BE2C (cell line): ENCODE measurements at regions not wholly inside any gene's neighbourhood (a gene's known extent, or its start where the extent isn't known, plus 50 kb on each side); places are given as distances from the start of the nearest gene placed in this dataset.
A peak's percentile ranks its signal among the peaks of the same experiment; 100 is the strongest.

ENCODE experiments used
- DNase-seq: peaks from one replicate; pipeline ENCODE4 v3.0.0-alpha.2; 2020
- H3K27me3 ChIP-seq: fragments of 250-450 bp; sonication (Bioruptor Pico); 2 replicates; pipeline ENCODE4 v1.5.1; 2020; ENCODE audit warnings: mild to moderate bottlenecking
- H3K36me3 ChIP-seq: fragments of 250-450 bp; sonication (Bioruptor Pico); 2 replicates; pipeline ENCODE4 v1.5.1; 2020; ENCODE audit warnings: mild to moderate bottlenecking
- H3K4me1 ChIP-seq: fragments of 250-450 bp; sonication (Bioruptor Pico); 2 replicates; pipeline ENCODE4 v1.5.1; 2020
- H3K4me3 ChIP-seq: 2 replicates; pipeline ENCODE4 v1.5.1; 2011; ENCODE audit warnings: low read depth, low read length
- H3K9me3 ChIP-seq: fragments of 250-450 bp; sonication (Bioruptor Pico); 2 replicates; pipeline ENCODE4 v1.5.1; 2020
- TF ChIP-seq, protein P1 (sequence below): IDR thresholded peaks from 2 replicates; pipeline ENCODE4 v1.5.1; 2012; ENCODE audit warnings: mild to moderate bottlenecking, low read depth, low read length

GRCh38 chr11:135075740-135076139 lies 663.7 kb upstream of the B3GAT1 start:
- DNase-seq = peak; percentile 87
- Histone ChIP-seq H3K27me3 (no peaks in the 10 kb centered on the region), H3K4me1 (no peaks in the 10 kb centered on the region), H3K9me3 (peaks cover 6% of the 10 kb centered on the region), H3K4me3 (no peak overlapping the region), H3K36me3 (no peaks in the 10 kb centered on the region)
- TF ChIP-seq, protein P1, sequence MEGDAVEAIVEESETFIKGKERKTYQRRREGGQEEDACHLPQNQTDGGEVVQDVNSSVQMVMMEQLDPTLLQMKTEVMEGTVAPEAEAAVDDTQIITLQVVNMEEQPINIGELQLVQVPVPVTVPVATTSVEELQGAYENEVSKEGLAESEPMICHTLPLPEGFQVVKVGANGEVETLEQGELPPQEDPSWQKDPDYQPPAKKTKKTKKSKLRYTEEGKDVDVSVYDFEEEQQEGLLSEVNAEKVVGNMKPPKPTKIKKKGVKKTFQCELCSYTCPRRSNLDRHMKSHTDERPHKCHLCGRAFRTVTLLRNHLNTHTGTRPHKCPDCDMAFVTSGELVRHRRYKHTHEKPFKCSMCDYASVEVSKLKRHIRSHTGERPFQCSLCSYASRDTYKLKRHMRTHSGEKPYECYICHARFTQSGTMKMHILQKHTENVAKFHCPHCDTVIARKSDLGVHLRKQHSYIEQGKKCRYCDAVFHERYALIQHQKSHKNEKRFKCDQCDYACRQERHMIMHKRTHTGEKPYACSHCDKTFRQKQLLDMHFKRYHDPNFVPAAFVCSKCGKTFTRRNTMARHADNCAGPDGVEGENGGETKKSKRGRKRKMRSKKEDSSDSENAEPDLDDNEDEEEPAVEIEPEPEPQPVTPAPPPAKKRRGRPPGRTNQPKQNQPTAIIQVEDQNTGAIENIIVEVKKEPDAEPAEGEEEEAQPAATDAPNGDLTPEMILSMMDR = peak; percentile 81

GRCh38 chr11:135074397-135074998 lies 662.5 kb upstream of the B3GAT1 start:
- no peak for DNase-seq
- H3K9me3 ChIP-seq = peaks cover 6% of the 10 kb centered on the region
- H3K27me3 ChIP-seq = no peaks in the 10 kb centered on the region
- H3K36me3 ChIP-seq = no peaks in the 10 kb centered on the region
- TF ChIP-seq, protein P1 = no peak; the same call in 1 of the 2 replicates
- H3K4me1 ChIP-seq = no peaks in the 10 kb centered on the region
- H3K4me3 ChIP-seq = no peak overlapping the region

DNA sequence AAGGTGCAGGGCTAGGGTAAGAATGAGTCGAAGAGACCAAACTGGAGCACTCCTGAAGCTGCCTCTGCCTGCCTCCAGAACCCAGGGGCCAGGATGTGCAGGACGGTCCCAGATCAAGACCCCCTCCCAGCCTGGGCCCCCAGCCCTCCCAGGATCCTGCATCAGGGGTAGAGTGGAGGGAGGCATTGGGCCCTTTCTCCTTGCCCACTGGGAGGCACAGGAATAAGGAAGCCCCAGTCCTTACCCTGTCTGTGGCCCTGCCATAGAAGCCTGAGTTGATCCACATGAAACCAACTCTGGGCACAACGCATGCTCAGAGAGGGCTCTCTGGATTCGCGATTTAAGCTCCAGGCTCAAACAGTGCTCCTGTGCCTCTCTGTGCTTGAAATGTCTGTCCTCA lies 661.8 kb upstream of the B3GAT1 start:
- Histone ChIP-seq H3K4me3 (no peak overlapping the region), H3K27me3 (no peaks in the 10 kb centered on the region), H3K4me1 (no peaks in the 10 kb centered on the region), H3K9me3 (peaks cover 6% of the 10 kb centered on the region), H3K36me3 (no peaks in the 10 kb centered on the region)
- no peak for DNase-seq
- TF ChIP-seq, protein P1 = no peak

GRCh38 chr11:135073381-135073780 lies 661.3 kb upstream of the B3GAT1 start:
- Histone ChIP-seq H3K4me1 (no peaks in the 10 kb centered on the region), H3K9me3 (peaks cover 6% of the 10 kb centered on the region), H3K4me3 (no peak overlapping the region), H3K36me3 (no peaks in the 10 kb centered on the region), H3K27me3 (no peaks in the 10 kb centered on the region)
- TF ChIP-seq, protein P1 = no peak
- DNase-seq = no peak

GRCh38 chr11:135069890-135070289 lies 657.8 kb upstream of the B3GAT1 start:
- no peak for DNase-seq
- peaks cover 2% of the 10 kb centered on the region; the same call in 1 of the 2 replicates for H3K9me3 ChIP-seq
- no peak overlapping the region for H3K4me3 ChIP-seq
- TF ChIP-seq, protein P1 = no peak
- no peaks in the 10 kb centered on the region for H3K4me1 ChIP-seq
- H3K36me3 ChIP-seq = no peaks in the 10 kb centered on the region
- no peaks in the 10 kb centered on the region for H3K27me3 ChIP-seq

DNA sequence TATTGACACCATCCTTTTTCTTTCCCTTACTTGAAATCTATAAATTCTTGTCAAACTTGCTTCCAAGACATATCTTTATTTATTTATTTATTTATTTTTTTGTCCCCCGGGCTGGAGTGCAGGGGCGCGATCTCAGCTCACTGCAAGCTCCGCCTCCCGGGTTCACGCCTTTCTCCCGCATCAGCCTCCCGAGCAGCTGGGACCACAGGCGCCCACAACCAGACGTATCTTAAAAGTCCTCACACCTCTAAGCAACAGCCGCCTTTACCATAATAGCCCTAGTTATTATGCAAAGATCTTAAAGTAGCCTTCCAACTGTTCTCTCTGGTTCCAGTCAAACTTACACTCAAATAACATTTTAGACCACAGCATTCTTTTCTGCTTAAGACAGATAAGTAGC lies 657.0 kb upstream of the B3GAT1 start:
- peaks cover 2% of the 10 kb centered on the region; the same call in 1 of the 2 replicates for H3K9me3 ChIP-seq
- TF ChIP-seq, protein P1 = no peak
- no peak for DNase-seq
- H3K4me1 ChIP-seq = no peaks in the 10 kb centered on the region
- H3K27me3 ChIP-seq = no peaks in the 10 kb centered on the region
- H3K4me3 ChIP-seq = no peak overlapping the region
- H3K36me3 ChIP-seq = no peaks in the 10 kb centered on the region
